Hematopoietic multipotent progenitor cell treated with erythropoietin and hydrocortisone succinate and interleukin-3 and kit ligand, for 15 days (in vitro differentiated cells): ENCODE measurements at regions not wholly inside any gene's neighbourhood (a gene's known extent, or its start where the extent isn't known, plus 50 kb on each side); places are given as distances from the start of the nearest gene placed in this dataset.
"Not testable (repeated sequence)": the region's sequence is repeated elsewhere in the genome, so short reads cannot be mapped to it uniquely, and the experiment has no call there.

ENCODE experiments used
- DNase-seq: peaks from one replicate; pipeline ENCODE4 v3.0.0-alpha.2; 2015; ENCODE audit warnings: low spot score

GRCh38 chr5:71907001-71907588 is 188.0 kb downstream of the CARTPT start:
- no peak for DNase-seq

GRCh38 chr5:71907608-71908145 is 188.6 kb downstream of the CARTPT start:
- no peak for DNase-seq

GRCh38 chr5:71910741-71911140 is 191.7 kb downstream of the CARTPT start:
- DNase-seq, result no peak

GRCh38 chr5:71912021-71912420 is 192.9 kb downstream of the CARTPT start:
- no peak for DNase-seq

- no peak for DNase-seq
These were observed 193.0 kb upstream of the MAP1B start for GRCh38 chr5:71914281-71914680.

- no peak for DNase-seq
These were observed 184.6 kb upstream of the MAP1B start for GRCh38 chr5:71922584-71923106.

GRCh38 chr5:71923755-71924154 is 183.5 kb upstream of the MAP1B start:
- no peak for DNase-seq

GRCh38 chr5:71924325-71924724 is 182.9 kb upstream of the MAP1B start:
- no peak for DNase-seq

GRCh38 chr5:71924980-71925379 is 182.3 kb upstream of the MAP1B start:
- no peak for DNase-seq

GRCh38 chr5:71925608-71926091 is 181.6 kb upstream of the MAP1B start:
- DNase-seq, result no peak

- no peak for DNase-seq
These were observed 178.3 kb upstream of the MAP1B start for GRCh38 chr5:71929003-71929402.

GRCh38 chr5:71930554-71930953 is 176.7 kb upstream of the MAP1B start:
- DNase-seq, result not testable (repeated sequence)

- no peak for DNase-seq
These were observed 175.1 kb upstream of the MAP1B start for GRCh38 chr5:71932131-71932654.

GRCh38 chr5:71932655-71933338 is 174.5 kb upstream of the MAP1B start:
- peak; percentile 51 for DNase-seq

- DNase-seq, result no peak
These were observed 173.0 kb upstream of the MAP1B start for GRCh38 chr5:71934322-71934721.

- no peak for DNase-seq
These were observed 169.2 kb upstream of the MAP1B start for GRCh38 chr5:71937921-71938698.

GRCh38 chr5:71938895-71939294 is 168.4 kb upstream of the MAP1B start:
- DNase-seq, result no peak

GRCh38 chr5:71939452-71940230 is 167.6 kb upstream of the MAP1B start:
- DNase-seq, result no peak

GRCh38 chr5:71943874-71944273 is 163.4 kb upstream of the MAP1B start:
- DNase-seq, result no peak

GRCh38 chr5:71945436-71945835 is 161.8 kb upstream of the MAP1B start:
- DNase-seq, result no peak

- DNase-seq, result no peak
These were observed 160.8 kb upstream of the MAP1B start for GRCh38 chr5:71946343-71947030.
